ENCODE measurements at regions not wholly inside any gene's neighbourhood (a gene's known extent, or its start where the extent isn't known, plus 50 kb on each side); places are given as distances from the start of the nearest gene placed in this dataset.

DNA sequence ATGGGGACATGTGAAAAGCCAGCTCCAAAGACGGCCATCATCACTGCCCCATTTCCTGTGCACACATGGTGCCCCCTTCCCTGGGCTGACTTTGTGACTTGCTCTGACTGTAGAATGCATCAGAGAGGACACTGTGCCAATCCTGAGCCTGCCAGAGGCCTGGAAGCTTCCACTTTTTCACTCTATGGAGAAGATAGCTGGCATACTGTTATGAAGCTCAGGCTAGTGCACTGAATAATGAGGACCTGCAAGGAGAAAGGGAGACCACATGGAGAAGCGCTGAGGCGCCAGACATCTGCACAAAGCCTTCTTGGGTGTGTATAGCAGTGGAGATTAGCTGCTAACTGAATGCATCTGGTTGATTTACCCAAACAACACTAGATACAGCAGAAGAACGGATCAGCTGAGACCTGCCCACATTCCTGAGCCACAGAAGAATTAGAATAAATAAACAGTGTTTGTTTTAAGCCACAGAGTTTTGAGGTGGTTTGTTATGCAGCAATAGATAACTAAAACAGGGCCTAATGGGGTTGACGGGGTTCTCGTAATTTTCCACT lies 58.9 kb upstream of the C10orf90 start:
- TF ChIP-seq CTCF (IDR thresholded peaks at IDR 0.05) (no peak), POLR2A (IDR thresholded peaks at IDR 0.05) (no peak)
